HL-60 (cell line): ENCODE measurements at regions not wholly inside any gene's neighbourhood (a gene's known extent, or its start where the extent isn't known, plus 50 kb on each side); places are given as distances from the start of the nearest gene placed in this dataset.

Experiments
- CTCF ChIP-seq: IDR thresholded peaks from one replicate; pipeline ENCODE4 v1.5.1; 2011; ENCODE audit warnings: low read length, control low read depth, inconsistent platforms; ENCODE audit not compliant: insufficient read depth
- POLR2AphosphoS5 ChIP-seq: IDR thresholded peaks from 2 replicates; pipeline ENCODE4 v1.6.1; 2012; ENCODE audit warnings: low read depth

- no peak for TF ChIP-seq CTCF
- TF ChIP-seq POLR2AphosphoS5, result no peak
These were observed 96.4 kb downstream of the DIRAS2 start for GRCh38 chr9:90546200-90546599.
